Progenitor cell of endocrine pancreas (in vitro differentiated cells): ENCODE measurements at regions not wholly inside any gene's neighbourhood (a gene's known extent, or its start where the extent isn't known, plus 50 kb on each side); places are given as distances from the start of the nearest gene placed in this dataset.
"Not testable (repeated sequence)": the region's sequence is repeated elsewhere in the genome, so short reads cannot be mapped to it uniquely, and the experiment has no call there.

Experiments
- DNase-seq: peaks from one replicate; pipeline ENCODE4 v3.0.0; 2021; ENCODE audit warnings: low spot score; ENCODE audit not compliant: unreplicated experiment
- H3K27ac Mint-ChIP-seq: 2 replicates; pipeline ENCODE4 v1.8.0; 2021; ENCODE audit warnings: mild to moderate bottlenecking, moderate library complexity, mixed read lengths
- H3K27me3 Mint-ChIP-seq: 2 replicates; pipeline ENCODE4 v1.8.0; 2021; ENCODE audit warnings: mixed read lengths
- H3K36me3 Mint-ChIP-seq: 2 replicates; pipeline ENCODE4 v1.8.0; 2022; ENCODE audit warnings: mixed read lengths; ENCODE audit not compliant: insufficient read depth
- H3K4me1 Mint-ChIP-seq: 2 replicates; pipeline ENCODE4 v1.8.0; 2021; ENCODE audit warnings: low read depth, mixed read lengths
- H3K4me3 Mint-ChIP-seq: 2 replicates; pipeline ENCODE4 v1.8.0; 2021; ENCODE audit warnings: low read depth, mild to moderate bottlenecking, moderate library complexity, mixed read lengths
- H3K9me3 Mint-ChIP-seq: 2 replicates; pipeline ENCODE4 v1.8.0; 2021; ENCODE audit warnings: low read depth, mixed read lengths
- TF ChIP-seq, protein P1 (sequence below): fragments of 200-600 bp; sonication (generic); IDR thresholded peaks from one replicate; pipeline ENCODE4 v1.5.0; 2021; ENCODE audit warnings: antibody characterized with exemption, mild to moderate bottlenecking; ENCODE audit not compliant: unreplicated experiment

DNA sequence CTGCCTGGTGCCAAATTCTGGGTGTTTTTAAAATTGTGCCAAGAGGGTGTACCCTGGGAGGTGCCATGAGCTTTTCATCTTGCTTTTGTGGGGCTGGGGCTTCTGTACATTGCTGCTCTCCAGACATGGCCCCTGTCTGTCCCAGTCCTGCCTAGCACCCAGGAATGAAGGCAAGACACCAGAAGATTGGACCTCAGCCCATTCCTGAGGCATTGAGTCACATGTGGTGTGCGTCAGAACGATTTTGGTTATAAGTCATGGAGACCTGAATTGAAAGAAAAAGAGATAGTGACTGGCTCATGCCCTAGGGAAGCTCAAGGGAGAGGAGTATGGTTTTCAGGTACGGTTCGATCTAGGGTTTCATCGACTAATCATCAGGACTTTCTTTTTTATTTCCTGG is 493.2 kb downstream of the TYW1 start:
- H3K27me3 Mint-ChIP-seq = peaks cover 26% of the 10 kb centered on the region

GRCh38 chr7:67493366-67493765 is 496.7 kb downstream of the TYW1 start:
- no peaks in the 10 kb centered on the region for H3K36me3 Mint-ChIP-seq
- H3K27ac Mint-ChIP-seq = no peak overlapping the region
- no peak for DNase-seq
- H3K9me3 Mint-ChIP-seq = peaks cover 9% of the 10 kb centered on the region
- H3K4me1 Mint-ChIP-seq = no peaks in the 10 kb centered on the region
- H3K27me3 Mint-ChIP-seq = peaks cover 20% of the 10 kb centered on the region
- no peak overlapping the region for H3K4me3 Mint-ChIP-seq
- TF ChIP-seq, protein P1, sequence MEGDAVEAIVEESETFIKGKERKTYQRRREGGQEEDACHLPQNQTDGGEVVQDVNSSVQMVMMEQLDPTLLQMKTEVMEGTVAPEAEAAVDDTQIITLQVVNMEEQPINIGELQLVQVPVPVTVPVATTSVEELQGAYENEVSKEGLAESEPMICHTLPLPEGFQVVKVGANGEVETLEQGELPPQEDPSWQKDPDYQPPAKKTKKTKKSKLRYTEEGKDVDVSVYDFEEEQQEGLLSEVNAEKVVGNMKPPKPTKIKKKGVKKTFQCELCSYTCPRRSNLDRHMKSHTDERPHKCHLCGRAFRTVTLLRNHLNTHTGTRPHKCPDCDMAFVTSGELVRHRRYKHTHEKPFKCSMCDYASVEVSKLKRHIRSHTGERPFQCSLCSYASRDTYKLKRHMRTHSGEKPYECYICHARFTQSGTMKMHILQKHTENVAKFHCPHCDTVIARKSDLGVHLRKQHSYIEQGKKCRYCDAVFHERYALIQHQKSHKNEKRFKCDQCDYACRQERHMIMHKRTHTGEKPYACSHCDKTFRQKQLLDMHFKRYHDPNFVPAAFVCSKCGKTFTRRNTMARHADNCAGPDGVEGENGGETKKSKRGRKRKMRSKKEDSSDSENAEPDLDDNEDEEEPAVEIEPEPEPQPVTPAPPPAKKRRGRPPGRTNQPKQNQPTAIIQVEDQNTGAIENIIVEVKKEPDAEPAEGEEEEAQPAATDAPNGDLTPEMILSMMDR = no peak

More for the DNA sequence above, 493.2 kb downstream of the TYW1 start:
- DNase-seq = no peak
- Mint-ChIP-seq H3K9me3 (peaks cover 7% of the 10 kb centered on the region), H3K4me1 (no peaks in the 10 kb centered on the region), H3K4me3 (no peak overlapping the region), H3K27ac (no peak overlapping the region), H3K36me3 (no peaks in the 10 kb centered on the region)
- TF ChIP-seq, protein P1 = no peak

- H3K4me1 Mint-ChIP-seq = no peaks in the 10 kb centered on the region
- H3K4me3 Mint-ChIP-seq = no peak overlapping the region
- DNase-seq = no peak
- peaks cover 5% of the 10 kb centered on the region for H3K9me3 Mint-ChIP-seq
- no peak overlapping the region for H3K27ac Mint-ChIP-seq
- H3K36me3 Mint-ChIP-seq = no peaks in the 10 kb centered on the region
- TF ChIP-seq, protein P1 = no peak
- H3K27me3 Mint-ChIP-seq = peaks cover 11% of the 10 kb centered on the region
These were observed 500.0 kb downstream of the TYW1 start for GRCh38 chr7:67496589-67496988.

DNA sequence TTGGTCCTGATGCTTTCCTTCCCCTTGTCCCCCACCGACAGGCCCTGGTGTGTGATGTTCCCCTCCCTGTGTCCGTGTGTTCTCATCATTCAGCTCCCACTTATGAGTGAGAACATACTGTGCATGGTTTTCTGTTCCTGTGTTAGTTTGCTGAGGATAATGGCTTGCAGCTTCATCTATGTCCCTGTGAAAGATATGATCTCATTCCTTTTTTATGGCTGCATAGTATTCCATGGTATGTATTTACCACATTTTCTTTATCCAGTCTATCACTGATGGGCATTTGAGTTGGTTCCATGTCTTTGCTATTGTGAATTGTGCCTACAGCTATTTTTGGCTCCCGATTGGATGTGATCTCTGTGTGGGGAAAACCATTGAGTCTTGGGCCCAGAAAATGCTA is 501.3 kb downstream of the TYW1 start:
- not testable (repeated sequence) for DNase-seq, H3K4me1 Mint-ChIP-seq, H3K27ac Mint-ChIP-seq, H3K36me3 Mint-ChIP-seq, H3K4me3 Mint-ChIP-seq, H3K9me3 Mint-ChIP-seq
- peaks cover 14% of the 10 kb centered on the region for H3K27me3 Mint-ChIP-seq

GRCh38 chr7:67502929-67503328 is 506.3 kb downstream of the TYW1 start:
- DNase-seq = no peak
- Mint-ChIP-seq H3K4me3 (no peak overlapping the region), H3K4me1 (no peaks in the 10 kb centered on the region), H3K9me3 (peaks cover 7% of the 10 kb centered on the region), H3K27ac (no peak overlapping the region), H3K36me3 (no peaks in the 10 kb centered on the region), H3K27me3 (peaks cover 13% of the 10 kb centered on the region)
- TF ChIP-seq, protein P1 = no peak

- Mint-ChIP-seq H3K4me3 (no peak overlapping the region), H3K36me3 (no peaks in the 10 kb centered on the region), H3K4me1 (no peaks in the 10 kb centered on the region), H3K27me3 (peaks cover 12% of the 10 kb centered on the region), H3K9me3 (peaks cover 5% of the 10 kb centered on the region), H3K27ac (no peak overlapping the region)
- DNase-seq = no peak
- TF ChIP-seq, protein P1 = no peak
These were observed 508.8 kb downstream of the TYW1 start for GRCh38 chr7:67505449-67505848.
